SK-N-DZ (cell line): ENCODE measurements at regions not wholly inside any gene's neighbourhood (a gene's known extent, or its start where the extent isn't known, plus 50 kb on each side); places are given as distances from the start of the nearest gene placed in this dataset.
"Not testable (repeated sequence)": the region's sequence is repeated elsewhere in the genome, so short reads cannot be mapped to it uniquely, and the experiment has no call there.

ENCODE experiments used
- DNase-seq: peaks from one replicate; pipeline ENCODE4 v3.0.0-alpha.2; 2015; ENCODE audit warnings: low spot score

- DNase-seq = no peak
Measured at GRCh38 chr4:3651267-3651845, 114.8 kb upstream of the ADRA2C start.

DNA sequence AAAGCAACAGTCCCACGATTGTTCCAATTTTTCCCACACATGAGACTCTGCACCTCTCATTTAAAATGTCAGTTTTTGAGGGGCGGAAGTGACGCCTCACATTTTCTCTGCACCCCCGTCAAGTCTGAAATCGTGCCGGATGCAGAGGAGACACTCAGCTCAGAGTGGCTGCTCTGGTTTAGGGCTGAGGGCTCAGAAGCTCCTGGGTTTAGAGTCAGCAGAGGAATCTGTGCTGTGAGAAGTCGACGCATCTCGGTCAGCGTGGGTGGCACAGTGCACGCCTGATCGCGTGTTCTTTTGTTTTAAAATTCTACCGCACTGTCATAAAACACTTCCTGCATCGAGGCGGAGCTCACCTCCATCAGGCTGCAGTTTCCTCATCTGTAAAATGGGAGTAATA is 116.7 kb upstream of the ADRA2C start:
- no peak for DNase-seq

DNA sequence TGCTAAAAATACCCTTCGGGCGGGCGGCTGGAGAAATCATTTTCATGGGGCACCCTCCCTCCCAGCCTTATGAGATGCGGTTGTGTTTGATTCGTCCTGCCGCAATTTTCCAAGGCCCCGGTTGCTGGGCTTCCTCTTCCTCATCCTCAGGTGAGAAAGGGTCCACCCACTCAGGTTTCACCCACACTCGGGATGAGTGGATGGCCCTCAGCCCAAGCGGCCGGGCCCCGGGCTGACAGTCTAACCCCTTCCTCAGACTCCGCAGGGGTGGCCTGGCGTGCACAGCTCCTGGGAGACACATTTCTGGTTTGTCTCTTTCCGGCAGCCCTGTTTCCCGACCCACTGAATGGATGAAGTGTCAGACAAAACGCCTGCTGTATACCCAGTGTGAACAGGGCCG is 116.5 kb upstream of the LRPAP1 start:
- DNase-seq = no peak

DNA sequence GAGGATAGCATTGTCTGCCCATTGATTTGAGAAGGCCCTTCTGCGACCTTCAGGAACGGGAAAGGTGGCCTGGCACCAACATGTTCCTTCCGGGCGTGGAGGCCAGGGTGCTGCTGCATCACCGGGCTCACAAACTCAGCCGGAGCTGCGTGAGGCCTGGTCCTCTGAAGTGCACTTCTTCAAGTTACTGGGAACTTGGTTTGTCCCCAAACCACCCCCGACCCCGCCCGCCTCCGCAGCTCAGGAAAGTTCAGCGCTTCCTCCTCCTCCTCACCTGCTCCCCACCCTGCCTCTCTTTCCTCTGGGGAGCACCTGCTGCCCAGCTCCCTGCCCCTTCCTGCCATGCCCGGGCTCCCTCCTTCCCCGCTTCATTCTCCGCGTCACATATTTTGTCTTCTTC is 116.0 kb upstream of the LRPAP1 start:
- DNase-seq = no peak

GRCh38 chr4:3647421-3647820 is 115.2 kb upstream of the LRPAP1 start:
- DNase-seq = no peak

DNA sequence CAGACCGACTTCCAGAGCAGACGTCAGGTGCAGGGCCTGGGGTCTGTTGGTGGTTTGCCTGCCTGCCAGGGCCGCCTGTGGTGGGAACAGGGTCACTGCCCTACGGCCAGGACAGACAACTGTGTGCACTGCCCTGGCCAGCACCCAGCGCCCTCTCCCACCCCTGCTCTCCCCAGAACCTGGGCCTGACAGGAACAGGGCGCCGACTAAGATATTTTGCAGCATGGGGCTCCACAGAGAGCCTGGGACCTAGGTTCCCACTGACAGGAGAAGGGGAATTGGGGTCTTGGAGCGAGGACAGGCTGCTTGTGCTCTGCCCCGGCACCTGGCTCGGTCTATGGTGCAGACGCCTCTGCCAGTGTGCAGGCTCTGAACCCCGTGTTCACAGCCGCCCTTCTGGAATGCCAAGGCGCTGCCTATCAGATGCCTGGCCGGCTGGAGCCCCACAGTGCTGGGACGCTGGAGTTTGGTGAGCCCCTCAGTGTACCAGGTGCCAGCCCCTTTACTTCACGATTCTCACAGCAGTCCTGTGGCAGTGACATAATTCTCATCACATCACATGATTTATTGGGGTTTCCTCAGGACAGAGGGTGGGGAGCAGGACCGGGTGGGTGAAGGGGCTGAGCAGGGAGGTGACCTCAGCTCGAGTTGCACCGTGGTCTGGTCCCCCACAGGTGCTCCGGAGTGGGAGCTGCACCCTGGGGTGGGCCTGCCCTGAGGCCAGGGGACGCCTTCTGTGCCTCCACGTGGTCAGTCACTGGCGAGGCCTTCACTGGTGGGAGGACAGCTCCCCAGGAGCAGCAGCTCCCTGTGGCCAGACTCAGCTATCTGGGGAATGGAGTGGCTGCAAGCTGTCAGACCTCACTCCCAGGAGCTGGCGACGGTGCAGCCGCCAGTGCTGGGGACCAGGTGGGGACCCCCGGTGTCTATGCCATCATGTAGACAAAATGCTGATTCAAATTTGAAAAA is 113.8 kb upstream of the LRPAP1 start:
- no peak for DNase-seq

GRCh38 chr4:3644849-3645627 is 112.8 kb upstream of the LRPAP1 start:
- DNase-seq = no peak

GRCh38 chr4:3643518-3644433 is 111.6 kb upstream of the LRPAP1 start:
- DNase-seq = no peak

GRCh38 chr4:3642806-3643517 is 110.7 kb upstream of the LRPAP1 start:
- no peak for DNase-seq

DNA sequence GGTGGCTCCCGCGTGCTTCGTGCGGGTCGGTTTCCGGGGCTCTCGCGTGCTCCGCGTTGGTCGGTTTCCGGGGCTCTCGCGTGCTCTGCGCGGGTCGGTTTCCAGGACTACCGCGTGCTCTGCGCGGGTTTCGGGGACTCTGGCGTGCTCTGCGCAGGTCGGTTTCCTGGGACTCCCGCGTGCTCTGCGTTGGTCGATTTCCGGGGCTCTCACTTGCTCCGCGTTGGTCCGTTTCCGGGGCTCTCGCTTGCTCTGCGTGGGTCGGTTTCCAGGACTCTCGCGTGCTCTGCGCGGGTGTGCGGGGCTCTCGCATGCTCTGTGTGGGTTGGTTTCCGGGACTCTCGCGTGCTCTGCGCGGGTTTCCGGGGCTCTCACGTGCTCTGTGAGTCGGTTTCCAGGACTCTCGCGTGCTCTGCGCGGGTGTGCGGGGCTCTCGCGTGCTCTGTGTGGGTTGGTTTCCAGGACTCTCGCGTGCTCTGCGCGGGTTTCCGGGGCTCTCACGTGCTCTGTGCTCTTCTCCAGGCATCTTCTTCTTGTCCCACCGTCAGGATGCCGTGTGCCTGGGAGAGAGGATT is 109.9 kb upstream of the LRPAP1 start:
- DNase-seq = no peak

DNA sequence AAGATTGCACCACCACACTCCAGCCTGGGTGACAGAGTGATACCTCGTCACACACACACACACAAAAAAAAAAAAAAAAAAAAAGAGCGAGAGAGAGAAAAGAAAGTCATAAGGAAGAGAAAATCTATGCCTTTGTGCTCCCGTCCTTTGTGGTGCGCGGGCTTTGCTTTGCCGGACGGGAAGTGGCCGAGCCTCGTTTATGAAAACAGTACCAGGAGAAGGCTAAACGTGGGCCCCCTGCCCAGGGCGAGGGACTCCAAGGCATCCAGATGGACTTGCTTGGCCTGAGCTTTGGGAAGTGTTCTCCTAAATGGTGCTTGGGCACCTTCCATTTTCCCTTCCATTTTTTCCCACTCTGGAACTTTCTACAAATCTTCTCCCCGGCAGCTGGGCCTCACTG is 109.3 kb upstream of the LRPAP1 start:
- DNase-seq = no peak

DNA sequence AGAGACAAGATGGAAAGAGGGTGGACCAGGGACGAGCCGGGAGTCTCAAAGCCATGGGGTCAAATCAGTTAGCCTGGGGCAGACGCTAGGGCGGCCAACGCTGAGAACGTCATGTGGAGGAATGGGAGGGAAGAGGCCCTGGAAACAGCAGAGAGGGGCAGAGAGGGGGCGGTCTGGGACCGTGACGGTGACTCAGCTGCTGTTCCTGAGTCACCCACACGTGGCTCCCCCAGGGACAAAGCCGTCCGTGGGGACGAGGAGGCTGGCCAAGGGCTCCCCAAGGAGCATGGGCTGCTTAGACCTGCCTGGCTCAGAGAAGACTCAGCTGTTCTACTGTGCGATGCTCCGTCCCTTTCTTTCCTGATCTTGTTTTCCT is 108.4 kb upstream of the LRPAP1 start:
- DNase-seq = no peak

GRCh38 chr4:3639613-3640586 is 107.7 kb upstream of the LRPAP1 start:
- DNase-seq = no peak

GRCh38 chr4:3638080-3638795 is 106.0 kb upstream of the LRPAP1 start:
- DNase-seq = no peak

GRCh38 chr4:3637326-3638016 is 105.2 kb upstream of the LRPAP1 start:
- DNase-seq = no peak

GRCh38 chr4:3636646-3637320 is 104.6 kb upstream of the LRPAP1 start:
- DNase-seq = no peak

DNA sequence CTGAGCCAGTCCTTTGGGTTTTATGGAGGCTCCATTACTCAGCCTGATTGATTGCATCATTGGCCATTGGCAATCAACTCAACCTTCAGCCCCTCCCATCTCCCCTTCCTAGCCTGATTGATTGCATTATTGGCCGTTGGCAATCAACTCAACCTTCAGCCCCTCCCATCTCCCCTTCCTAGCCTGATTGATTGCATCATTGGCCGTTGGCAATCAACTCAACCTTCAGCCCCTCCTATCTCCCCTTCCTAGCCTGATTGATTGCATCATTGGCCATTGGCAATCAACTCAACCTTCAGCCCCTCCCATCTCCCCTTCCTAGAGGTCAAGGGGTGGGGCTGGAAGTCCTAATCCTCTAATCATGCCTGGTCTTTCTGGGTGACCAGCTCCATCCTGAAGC is 103.8 kb upstream of the LRPAP1 start:
- not testable (repeated sequence) for DNase-seq
